Astrocyte of the cerebellum (primary cell): ENCODE measurements at regions not wholly inside any gene's neighbourhood (a gene's known extent, or its start where the extent isn't known, plus 50 kb on each side); places are given as distances from the start of the nearest gene placed in this dataset.

ENCODE experiments used
- DNase-seq: peaks from one replicate; pipeline ENCODE4 v3.0.0-alpha.2; 2011; ENCODE audit warnings: low read depth
- H3K4me3 ChIP-seq: 2 replicates; pipeline ENCODE4 v1.5.1; 2011; ENCODE audit warnings: mild to moderate bottlenecking, low read depth, low read length, moderate library complexity
- in situ Hi-C: cut with HindIII; loops from 2 replicates; pipeline ENCODE4 v1.10.0; 2017; ENCODE audit warnings: low sequenced_read_pairs
- TF ChIP-seq, protein P1 (sequence below): IDR thresholded peaks from 2 replicates; pipeline ENCODE4 v1.5.1; 2012; ENCODE audit warnings: low read length, low read depth, moderate library complexity, mild to moderate bottlenecking; ENCODE audit errors: missing control alignments

DNA sequence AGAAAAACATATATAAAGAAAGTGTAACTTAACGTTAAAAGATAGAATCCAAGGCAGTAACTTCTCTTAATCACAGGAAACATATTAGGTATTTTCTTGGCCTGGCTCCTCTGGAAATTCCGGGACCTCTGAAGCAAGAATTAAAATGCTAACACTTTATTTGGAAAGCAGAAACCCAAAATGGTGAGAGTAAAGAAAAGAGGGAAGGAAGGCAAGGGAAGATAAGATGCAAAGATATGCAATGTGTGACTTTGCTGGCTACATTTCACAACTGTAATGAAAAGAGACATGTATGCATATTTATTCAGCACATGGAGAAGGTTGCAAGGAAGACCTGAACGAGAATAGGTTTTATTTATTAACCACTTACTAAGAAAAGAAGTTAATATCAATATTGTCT, 372.5 kb downstream of the TBL1XR1 start:
- DNase-seq, result no peak
- no peak overlapping the region for H3K4me3 ChIP-seq
- TF ChIP-seq, protein P1, sequence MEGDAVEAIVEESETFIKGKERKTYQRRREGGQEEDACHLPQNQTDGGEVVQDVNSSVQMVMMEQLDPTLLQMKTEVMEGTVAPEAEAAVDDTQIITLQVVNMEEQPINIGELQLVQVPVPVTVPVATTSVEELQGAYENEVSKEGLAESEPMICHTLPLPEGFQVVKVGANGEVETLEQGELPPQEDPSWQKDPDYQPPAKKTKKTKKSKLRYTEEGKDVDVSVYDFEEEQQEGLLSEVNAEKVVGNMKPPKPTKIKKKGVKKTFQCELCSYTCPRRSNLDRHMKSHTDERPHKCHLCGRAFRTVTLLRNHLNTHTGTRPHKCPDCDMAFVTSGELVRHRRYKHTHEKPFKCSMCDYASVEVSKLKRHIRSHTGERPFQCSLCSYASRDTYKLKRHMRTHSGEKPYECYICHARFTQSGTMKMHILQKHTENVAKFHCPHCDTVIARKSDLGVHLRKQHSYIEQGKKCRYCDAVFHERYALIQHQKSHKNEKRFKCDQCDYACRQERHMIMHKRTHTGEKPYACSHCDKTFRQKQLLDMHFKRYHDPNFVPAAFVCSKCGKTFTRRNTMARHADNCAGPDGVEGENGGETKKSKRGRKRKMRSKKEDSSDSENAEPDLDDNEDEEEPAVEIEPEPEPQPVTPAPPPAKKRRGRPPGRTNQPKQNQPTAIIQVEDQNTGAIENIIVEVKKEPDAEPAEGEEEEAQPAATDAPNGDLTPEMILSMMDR, result no peak
- in situ Hi-C loops, result no loop called here

- H3K4me3 ChIP-seq, result no peak overlapping the region
- in situ Hi-C loops, result no loop called here
- TF ChIP-seq, protein P1, result no peak
- DNase-seq, result no peak
Observed at GRCh38 chr3:176820764-176821163, 376.5 kb downstream of the TBL1XR1 start.

GRCh38 chr3:176816937-176817336, 380.3 kb downstream of the TBL1XR1 start:
- in situ Hi-C loops, result no loop called here
- TF ChIP-seq, protein P1, result no peak
- DNase-seq, result no peak
- no peak overlapping the region for H3K4me3 ChIP-seq

- in situ Hi-C loops, result no loop called here
- H3K4me3 ChIP-seq, result no peak overlapping the region
- DNase-seq, result peak; percentile 23
- TF ChIP-seq, protein P1, result peak; percentile 85
Observed at GRCh38 chr3:176814285-176814684, 383.0 kb downstream of the TBL1XR1 start.

DNA sequence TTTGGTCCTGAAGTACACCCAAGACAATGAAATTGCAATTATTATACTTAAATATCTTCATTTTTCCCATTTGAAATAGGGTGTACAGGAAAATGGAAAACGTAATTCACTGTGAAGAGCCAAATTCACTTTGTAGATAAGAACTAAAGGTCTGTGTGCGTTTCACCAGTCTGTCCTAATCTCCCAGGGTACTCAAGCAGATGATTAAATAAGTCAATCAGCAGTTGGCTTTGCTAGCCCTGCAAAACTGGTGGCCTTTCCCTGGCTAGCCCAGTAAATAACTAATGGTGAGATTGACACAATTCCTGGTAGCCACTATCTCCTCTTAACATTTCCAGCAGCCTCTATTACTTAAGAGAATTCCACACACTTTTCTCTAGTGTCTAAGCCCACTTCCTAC, 389.3 kb downstream of the TBL1XR1 start:
- DNase-seq, result no peak
- in situ Hi-C loops, result no loop called here
- TF ChIP-seq, protein P1, result no peak
- no peak overlapping the region for H3K4me3 ChIP-seq

DNA sequence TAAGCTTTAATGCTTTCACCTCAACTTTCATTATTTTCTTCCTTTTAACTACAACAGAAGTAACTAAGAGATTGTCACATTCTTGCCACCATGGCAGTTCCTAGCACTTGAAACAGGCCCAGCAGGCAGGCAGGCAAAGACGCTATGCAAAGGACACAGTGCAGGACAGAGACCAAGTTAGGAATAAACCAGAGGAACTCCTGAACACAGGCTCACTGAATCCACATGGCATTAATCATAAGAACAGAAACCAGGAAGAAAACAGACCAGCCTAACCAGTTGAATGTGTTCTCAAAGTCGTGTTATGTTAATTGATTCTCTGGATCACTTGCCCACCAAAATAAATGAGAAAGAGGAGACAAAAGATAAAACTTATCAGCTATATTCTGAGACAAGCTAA, 397.6 kb downstream of the TBL1XR1 start:
- in situ Hi-C loops, result no loop called here

More for the DNA sequence above, 397.6 kb downstream of the TBL1XR1 start:
- TF ChIP-seq, protein P1, result no peak
- H3K4me3 ChIP-seq, result no peak overlapping the region
- no peak for DNase-seq
